ENCODE measurements at regions not wholly inside any gene's neighbourhood (a gene's known extent, or its start where the extent isn't known, plus 50 kb on each side); places are given as distances from the start of the nearest gene placed in this dataset.

- no peaks in the 10 kb centered on the region for H3K36me3 ChIP-seq (replicated peaks; ENCODE audit: insufficient read depth, low read depth)
- 20% methylated on average over 7 of the region's 7 CpGs for WGBS (ENCODE audit: low lambda C conversion rate, missing lambda C conversion rate)
- no peak overlapping the region for H2AFZ ChIP-seq
- TF ChIP-seq CTCF (IDR thresholded peaks at IDR 0.05; ENCODE audit: poor library complexity), result no peak
- peak; percentile 88 for TF ChIP-seq EZH2phosphoT487 (IDR thresholded peaks at IDR 0.05; ENCODE audit: low read depth, severe bottlenecking, unreplicated experiment)
- no peaks in the 10 kb centered on the region for H3K79me2 ChIP-seq
- no peaks in the 10 kb centered on the region for H3K27me3 ChIP-seq
- H3K27ac ChIP-seq, result peak overlapping the region; percentile 64
- H3K4me2 ChIP-seq, result no peak overlapping the region
- H3K9me3 ChIP-seq (ENCODE audit: low read depth), result no peaks in the 10 kb centered on the region
- H3K9me2 ChIP-seq (replicated peaks; ENCODE audit: insufficient read depth), result no peaks in the 10 kb centered on the region
- no peaks in the 10 kb centered on the region for H4K20me1 ChIP-seq (ENCODE audit: insufficient read depth, poor library complexity, severe bottlenecking)
- H3K4me1 ChIP-seq (ENCODE audit: insufficient read depth), result peaks cover 15% of the 10 kb centered on the region
- peak; percentile 66 for DNase-seq (ENCODE audit: low spot score)
- no peak overlapping the region for H3K4me3 ChIP-seq
Observed at GRCh38 chr2:236956031-236956618, 129.6 kb upstream of the COPS8 start.

DNA sequence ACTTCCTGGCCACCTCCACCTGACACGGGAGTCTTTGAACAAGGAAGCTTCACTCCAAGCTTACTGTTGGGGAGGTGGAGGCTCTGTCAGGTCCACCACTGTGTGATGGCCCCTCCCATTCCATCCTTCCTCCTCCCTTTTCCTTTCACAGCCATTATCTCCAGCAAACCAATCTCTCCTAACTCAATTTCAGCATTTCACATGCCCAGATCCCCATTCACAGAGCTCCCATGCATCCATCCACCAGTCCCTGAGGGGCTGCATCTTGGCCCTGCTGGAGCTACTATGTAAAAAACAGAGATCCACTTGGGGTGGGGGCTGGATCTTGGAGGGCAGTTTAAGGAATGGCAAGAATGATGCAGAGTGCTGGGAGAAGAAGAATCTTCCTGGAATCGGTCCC lies 129.0 kb upstream of the COPS8 start:
- peaks cover 15% of the 10 kb centered on the region for H3K4me1 ChIP-seq (ENCODE audit: insufficient read depth)
- H2AFZ ChIP-seq, result no peak overlapping the region
- DNase-seq (ENCODE audit: low spot score), result no peak
- TF ChIP-seq CTCF (IDR thresholded peaks at IDR 0.05; ENCODE audit: poor library complexity) (no peak), EZH2phosphoT487 (IDR thresholded peaks at IDR 0.05; ENCODE audit: low read depth, severe bottlenecking, unreplicated experiment) (no peak), EZH2 (IDR thresholded peaks at IDR 0.05; ENCODE audit: borderline replicate concordance) (no peak)
- peak overlapping the region; percentile 64 for H3K27ac ChIP-seq
- no peaks in the 10 kb centered on the region for H3K36me3 ChIP-seq (replicated peaks; ENCODE audit: insufficient read depth, low read depth)
- H3K79me2 ChIP-seq, result no peaks in the 10 kb centered on the region
- no peaks in the 10 kb centered on the region for H3K27me3 ChIP-seq
- no peaks in the 10 kb centered on the region for H3K9me2 ChIP-seq (replicated peaks; ENCODE audit: insufficient read depth)
- H4K20me1 ChIP-seq (ENCODE audit: insufficient read depth, poor library complexity, severe bottlenecking), result no peaks in the 10 kb centered on the region
- no peaks in the 10 kb centered on the region for H3K9me3 ChIP-seq (ENCODE audit: low read depth)
- WGBS (ENCODE audit: low lambda C conversion rate, missing lambda C conversion rate), result 69% methylated on average over 2 of the region's 2 CpGs
- H3K4me2 ChIP-seq, result no peak overlapping the region
- no peak overlapping the region for H3K4me3 ChIP-seq

DNA sequence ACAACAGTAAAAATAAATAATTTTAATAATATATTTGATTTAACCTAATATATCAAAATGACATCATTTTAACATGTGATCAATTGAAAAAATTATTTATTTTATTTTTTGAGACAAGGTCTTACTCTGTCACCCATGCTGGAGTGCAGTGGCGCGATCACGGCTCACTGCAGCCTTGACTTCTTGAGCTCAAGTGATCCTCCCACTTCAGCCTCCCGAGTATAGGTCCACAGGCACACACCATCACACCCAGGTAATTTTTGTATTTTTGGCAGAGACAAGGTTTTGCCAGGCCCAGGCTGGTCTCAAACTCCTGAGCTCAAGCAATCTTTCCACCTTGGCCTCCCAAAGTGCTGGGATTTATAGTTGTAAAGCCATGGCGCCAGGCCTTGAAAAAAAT lies 126.7 kb upstream of the COPS8 start:
- WGBS (ENCODE audit: low lambda C conversion rate, missing lambda C conversion rate), result 88% methylated on average over 5 of the region's 5 CpGs
- no peaks in the 10 kb centered on the region for H3K9me3 ChIP-seq (ENCODE audit: low read depth)
- H2AFZ ChIP-seq, result no peak overlapping the region
- no peak overlapping the region for H3K27ac ChIP-seq
- TF ChIP-seq EZH2 (IDR thresholded peaks at IDR 0.05; ENCODE audit: borderline replicate concordance) (no peak), EZH2phosphoT487 (IDR thresholded peaks at IDR 0.05; ENCODE audit: low read depth, severe bottlenecking, unreplicated experiment) (no peak), CTCF (IDR thresholded peaks at IDR 0.05; ENCODE audit: poor library complexity) (no peak)
- peaks cover 15% of the 10 kb centered on the region for H3K4me1 ChIP-seq (ENCODE audit: insufficient read depth)
- H4K20me1 ChIP-seq (ENCODE audit: insufficient read depth, poor library complexity, severe bottlenecking), result no peaks in the 10 kb centered on the region
- no peaks in the 10 kb centered on the region for H3K36me3 ChIP-seq (replicated peaks; ENCODE audit: insufficient read depth, low read depth)
- H3K4me2 ChIP-seq, result no peak overlapping the region
- DNase-seq (ENCODE audit: low spot score), result no peak
- H3K9me2 ChIP-seq (replicated peaks; ENCODE audit: insufficient read depth), result no peaks in the 10 kb centered on the region
- no peaks in the 10 kb centered on the region for H3K79me2 ChIP-seq
- H3K27me3 ChIP-seq, result no peaks in the 10 kb centered on the region
- no peak overlapping the region for H3K4me3 ChIP-seq

DNA sequence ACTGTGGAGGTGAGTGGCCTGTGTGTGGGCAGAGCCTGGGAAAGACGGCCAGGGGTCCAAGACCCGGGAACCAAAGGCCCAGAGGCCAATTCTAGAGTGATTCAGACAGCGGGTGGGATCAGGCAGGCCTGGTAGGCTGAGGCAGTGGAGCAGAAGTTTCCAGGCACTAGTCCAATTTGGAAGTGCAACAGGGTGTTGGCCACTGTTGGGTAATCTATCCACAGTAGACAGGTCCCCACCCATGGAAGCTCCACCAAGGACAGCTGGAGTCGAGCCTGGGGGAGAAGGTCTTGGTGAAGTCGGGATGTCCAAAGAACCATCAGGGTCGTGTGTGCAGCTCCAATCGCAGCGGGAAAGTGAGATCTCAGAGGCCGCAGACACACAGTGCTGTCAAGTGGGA lies 125.8 kb upstream of the COPS8 start:
- TF ChIP-seq CTCF (IDR thresholded peaks at IDR 0.05; ENCODE audit: poor library complexity) (no peak), EZH2phosphoT487 (IDR thresholded peaks at IDR 0.05; ENCODE audit: low read depth, severe bottlenecking, unreplicated experiment) (no peak), EZH2 (IDR thresholded peaks at IDR 0.05; ENCODE audit: borderline replicate concordance) (no peak)
- H3K4me1 ChIP-seq (ENCODE audit: insufficient read depth), result peaks cover 15% of the 10 kb centered on the region
- H3K9me3 ChIP-seq (ENCODE audit: low read depth), result no peaks in the 10 kb centered on the region
- no peak overlapping the region for H2AFZ ChIP-seq
- H4K20me1 ChIP-seq (ENCODE audit: insufficient read depth, poor library complexity, severe bottlenecking), result no peaks in the 10 kb centered on the region
- no peak for DNase-seq (ENCODE audit: low spot score)
- no peaks in the 10 kb centered on the region for H3K27me3 ChIP-seq
- H3K9me2 ChIP-seq (replicated peaks; ENCODE audit: insufficient read depth), result no peaks in the 10 kb centered on the region
- 97% methylated on average over 9 of the region's 9 CpGs for whole genome bisulfite sequencing (ENCODE audit: low lambda C conversion rate, missing lambda C conversion rate)
- H3K27ac ChIP-seq, result no peak overlapping the region
- no peak overlapping the region for H3K4me2 ChIP-seq
- H3K4me3 ChIP-seq, result no peak overlapping the region
- H3K36me3 ChIP-seq (replicated peaks; ENCODE audit: insufficient read depth, low read depth), result no peaks in the 10 kb centered on the region
- H3K79me2 ChIP-seq, result no peaks in the 10 kb centered on the region
